GM19468 (cell line): ENCODE measurements at regions not wholly inside any gene's neighbourhood (a gene's known extent, or its start where the extent isn't known, plus 50 kb on each side); places are given as distances from the start of the nearest gene placed in this dataset.
"Not testable (repeated sequence)": the region's sequence is repeated elsewhere in the genome, so short reads cannot be mapped to it uniquely, and the experiment has no call there.

ENCODE experiments used
- ATAC-seq: cut with Tn5 transposase; IDR thresholded peaks from one replicate; pipeline ENCODE4 v1.9.1; 2021; ENCODE audit warnings: mild to moderate bottlenecking, moderate library complexity, moderate number of reproducible peaks; ENCODE audit not compliant: unreplicated experiment; ENCODE audit errors: extremely low read depth

DNA sequence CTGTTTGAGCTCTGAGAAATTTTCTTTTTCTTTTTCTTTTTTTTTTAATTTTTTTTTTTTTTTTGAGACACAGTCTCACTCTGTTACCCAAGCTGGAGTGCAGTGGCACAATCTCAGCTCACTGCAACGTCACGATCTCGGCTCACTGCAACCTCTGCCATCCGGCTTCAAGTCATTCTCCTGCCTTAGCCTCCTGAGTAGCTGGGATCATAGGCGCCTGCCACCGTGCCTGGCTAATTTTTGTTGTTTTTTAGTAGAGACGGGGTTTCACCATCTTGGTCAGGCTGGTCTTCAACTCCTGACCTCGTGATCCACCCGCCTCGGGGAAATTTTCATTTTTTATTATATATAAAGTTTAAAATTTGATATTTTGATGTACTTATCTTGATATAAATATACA lies 1870.7 kb upstream of the LRRTM1 start:
- not testable (repeated sequence) for ATAC-seq

DNA sequence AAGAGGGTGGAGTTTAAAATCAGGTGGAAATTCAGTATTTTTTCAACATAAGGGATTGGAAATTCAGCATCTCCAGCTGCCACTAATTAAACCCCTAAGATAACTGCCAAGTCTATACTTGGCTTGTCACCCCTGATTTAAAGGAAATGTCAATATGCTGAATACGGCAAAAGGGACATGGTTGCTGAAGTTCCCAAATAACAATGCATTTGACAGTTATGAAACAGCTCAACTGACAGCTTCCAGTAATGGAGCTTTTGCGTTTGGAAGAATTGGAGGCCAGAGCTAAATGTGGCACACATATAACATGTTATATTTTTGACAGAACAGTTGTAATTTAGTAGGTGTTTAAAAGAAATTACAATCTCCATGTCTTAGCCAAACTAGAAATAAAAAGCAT lies 1867.9 kb upstream of the LRRTM1 start:
- ATAC-seq: no peak

DNA sequence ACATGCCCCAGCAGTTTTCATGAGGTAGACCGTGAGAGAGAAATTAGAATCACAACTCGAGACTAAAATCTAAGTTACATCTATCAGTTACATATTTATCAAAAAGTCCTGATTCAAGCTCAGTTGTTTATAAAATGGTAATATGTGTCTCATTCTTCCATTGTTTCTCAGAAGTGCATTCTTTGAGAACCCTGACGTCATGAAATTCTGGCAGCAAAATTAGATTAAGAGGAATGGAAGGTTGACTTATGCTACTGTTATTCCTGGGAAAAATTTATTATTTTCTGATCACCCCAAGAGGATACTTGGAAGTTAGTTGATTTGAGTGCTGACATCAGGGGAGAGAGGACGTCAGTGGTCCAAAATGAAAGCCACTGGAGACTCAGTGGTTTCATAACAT lies 1864.8 kb upstream of the LRRTM1 start:
- ATAC-seq: no peak

DNA sequence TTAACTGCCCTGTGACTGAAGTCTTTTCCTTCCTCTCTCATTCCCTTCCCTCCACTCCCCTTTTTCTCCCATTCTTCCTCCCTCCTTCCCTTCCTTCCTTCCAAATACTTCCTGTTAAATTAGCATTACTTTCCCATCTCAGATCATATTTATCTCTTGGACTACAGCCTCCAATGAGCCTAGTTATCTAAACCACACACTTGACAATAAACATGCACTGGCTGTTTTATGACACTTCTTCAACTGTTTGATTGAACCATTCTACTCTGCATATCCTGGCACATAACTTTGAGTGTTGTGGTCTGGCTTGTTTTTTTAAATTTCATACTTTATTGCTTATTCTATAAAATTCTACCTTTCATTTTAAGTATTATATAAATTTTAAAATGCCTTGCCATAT lies 1860.8 kb upstream of the LRRTM1 start:
- ATAC-seq: no peak

DNA sequence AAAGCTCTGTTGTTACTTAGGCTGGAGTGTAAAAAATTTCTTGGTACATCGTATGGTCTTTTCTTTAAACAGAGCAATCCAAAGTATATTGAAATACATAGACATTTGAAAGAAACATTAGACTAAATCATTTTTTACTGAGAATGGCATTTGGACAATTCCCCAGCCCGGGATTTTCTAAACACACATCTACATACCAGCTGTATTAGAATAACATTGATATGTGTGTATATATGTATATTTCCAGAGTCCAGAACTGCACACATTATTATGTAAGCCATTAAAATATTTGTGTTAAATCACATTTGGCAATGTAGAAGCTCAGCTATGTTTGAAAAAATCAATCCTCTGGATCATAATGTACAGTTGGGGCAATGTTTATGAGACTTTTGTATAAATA lies 1853.6 kb upstream of the LRRTM1 start:
- ATAC-seq: no peak

DNA sequence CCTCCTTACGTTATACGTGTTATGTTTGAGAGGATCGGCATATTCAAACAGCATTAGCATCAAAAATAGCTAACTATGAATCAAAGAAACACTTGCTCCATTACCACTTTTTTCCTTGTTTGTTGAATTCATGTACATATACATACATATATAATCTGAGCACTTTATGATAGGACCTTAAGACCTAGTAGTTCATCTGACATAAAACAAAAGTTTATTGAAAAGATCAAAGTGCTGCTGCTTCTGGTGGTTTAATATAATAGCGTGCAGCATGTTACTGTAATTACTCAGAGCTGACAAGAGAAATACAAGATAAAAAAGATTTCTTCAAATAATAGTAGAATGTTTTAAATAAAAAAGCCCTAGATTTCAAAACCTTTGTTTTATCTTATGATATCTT lies 1850.9 kb upstream of the LRRTM1 start:
- no peak for ATAC-seq

DNA sequence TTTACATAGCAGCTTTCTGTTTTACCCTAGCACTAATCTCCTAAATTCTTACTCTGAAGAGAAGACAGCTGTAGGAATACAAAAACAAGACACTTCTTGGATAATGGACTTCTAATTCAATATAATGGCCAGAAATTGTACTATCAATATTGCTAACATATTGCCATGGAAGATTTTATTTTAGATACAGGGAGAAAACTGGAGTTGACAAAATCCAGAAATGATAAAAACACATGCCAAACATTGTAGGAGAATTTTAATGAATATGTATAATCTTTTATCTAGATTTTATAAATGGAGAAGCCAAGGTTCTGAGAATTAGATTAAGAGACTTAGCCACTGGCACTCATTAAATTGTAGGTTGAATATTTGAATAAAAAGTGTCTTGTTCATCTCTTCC lies 1838.8 kb upstream of the LRRTM1 start:
- ATAC-seq: no peak

DNA sequence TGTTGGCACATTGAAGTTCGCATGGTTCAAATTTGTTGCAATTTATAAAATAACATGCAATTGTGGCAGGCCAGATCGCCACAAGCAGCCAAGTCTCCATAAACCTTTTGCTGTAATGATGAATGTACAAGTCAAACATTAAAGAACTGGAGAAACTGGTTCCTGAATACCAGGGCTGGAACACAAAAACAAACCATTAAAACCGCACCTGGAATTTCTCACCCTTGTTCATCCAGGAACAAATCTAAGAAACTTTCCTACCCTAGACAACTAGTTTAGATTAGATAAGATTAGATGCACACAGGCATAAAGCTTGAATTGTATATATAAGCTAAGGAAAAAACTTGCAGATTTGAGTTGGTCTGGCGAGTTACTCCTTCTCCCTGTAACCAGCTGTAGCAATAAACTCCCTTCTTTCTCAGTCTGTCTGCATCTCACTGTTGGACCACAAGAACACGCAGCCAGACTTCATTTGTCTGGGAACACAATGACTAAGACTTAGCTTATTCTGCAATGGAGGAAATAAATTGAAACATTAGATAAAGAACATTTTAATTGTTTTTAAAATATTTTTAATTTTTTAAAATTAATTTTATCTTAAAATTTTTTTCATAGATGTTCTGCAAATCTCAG lies 1835.5 kb upstream of the LRRTM1 start:
- no peak for ATAC-seq

DNA sequence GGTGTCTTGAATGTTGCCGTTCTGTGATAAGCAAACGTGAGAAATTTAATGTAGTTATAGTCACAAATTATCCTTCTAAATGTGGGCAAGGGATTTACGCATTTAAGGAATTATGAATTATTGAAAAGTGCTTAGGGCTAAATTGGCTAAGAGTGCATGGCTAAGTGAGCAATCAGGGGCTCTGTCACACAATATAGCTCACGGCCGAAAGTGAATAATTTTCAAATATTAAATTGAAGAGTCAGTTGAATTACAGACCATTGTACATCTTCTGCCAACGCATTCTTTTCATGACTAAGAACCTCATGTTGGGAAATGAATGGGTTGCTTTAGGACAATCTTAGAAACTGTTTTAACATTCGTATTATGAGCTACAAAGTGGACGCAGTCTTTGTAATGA lies 1832.9 kb upstream of the LRRTM1 start:
- no peak for ATAC-seq

DNA sequence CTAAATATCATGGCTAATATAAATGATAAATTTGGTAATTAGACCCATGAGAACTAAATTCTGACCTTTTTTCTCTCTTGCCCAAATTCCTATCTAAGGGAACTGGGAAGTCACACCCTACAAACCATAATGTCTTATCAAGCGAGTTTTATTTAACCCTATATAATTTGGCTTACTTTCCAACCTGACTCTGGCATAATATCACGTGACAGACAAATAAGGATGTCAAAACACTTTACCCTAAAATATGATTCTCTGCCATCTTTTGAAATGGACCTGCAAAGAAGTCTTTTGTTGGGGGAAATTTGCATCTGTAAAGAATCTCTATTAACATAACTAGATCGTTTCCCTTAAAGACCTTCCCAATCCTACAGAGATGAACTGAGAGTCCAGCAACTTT lies 1823.5 kb upstream of the LRRTM1 start:
- no peak for ATAC-seq

DNA sequence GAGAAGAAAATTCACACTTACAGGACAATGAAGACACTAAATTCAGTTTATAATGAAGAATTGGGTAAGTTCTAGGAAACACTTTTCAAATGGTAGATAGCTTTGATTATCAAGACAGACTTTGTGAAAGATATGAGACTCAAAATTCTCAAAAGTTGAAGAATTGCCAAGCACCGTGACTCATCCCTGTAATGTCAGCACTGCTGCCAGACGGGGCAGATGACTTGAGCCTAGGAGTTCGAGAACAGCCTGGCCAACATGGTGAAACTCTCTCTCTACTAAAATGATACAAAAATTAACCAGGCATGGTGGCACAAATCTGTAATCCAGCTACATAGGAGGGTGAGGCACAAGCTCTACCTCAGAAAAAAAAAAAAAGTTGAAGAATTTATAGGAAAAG lies 1820.1 kb upstream of the LRRTM1 start:
- no peak for ATAC-seq

DNA sequence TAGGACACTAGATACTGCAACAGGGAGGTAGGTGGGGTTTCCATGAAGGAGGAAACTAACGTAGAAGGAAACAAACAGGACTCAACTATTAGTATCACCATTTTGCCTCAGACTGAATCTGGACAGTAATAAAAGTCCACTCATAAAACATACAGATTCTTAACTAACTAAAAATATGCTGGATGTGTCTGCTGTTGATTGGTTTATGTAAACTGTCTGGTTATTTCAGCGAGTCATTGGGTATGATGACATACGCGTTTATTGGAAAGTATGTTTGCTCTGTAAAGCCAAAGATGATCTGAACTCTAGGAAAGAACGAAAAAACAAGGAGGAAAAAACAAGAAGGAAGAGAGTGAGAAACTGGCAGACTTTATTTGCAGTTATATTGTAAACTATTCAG lies 1816.1 kb upstream of the LRRTM1 start:
- ATAC-seq: no peak

DNA sequence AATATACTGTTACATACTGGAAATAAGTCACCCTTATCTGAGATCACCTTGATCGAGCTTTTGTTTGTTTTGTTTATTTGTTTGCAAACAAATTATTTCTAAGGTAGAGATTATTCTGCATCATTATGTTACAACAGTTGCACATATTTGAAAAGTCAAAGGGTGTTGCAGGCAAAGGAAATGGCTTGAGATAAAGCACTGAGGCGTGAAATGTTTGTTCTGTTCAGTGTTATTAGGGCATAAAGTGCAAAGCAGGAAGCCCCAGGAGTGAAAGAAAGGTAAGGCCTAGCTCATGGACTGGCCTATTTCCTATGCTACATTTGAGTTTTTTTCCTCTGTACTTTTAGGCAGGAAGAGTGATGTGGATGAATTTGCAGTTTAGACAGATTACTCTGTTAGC lies 1815.6 kb upstream of the LRRTM1 start:
- ATAC-seq: no peak

DNA sequence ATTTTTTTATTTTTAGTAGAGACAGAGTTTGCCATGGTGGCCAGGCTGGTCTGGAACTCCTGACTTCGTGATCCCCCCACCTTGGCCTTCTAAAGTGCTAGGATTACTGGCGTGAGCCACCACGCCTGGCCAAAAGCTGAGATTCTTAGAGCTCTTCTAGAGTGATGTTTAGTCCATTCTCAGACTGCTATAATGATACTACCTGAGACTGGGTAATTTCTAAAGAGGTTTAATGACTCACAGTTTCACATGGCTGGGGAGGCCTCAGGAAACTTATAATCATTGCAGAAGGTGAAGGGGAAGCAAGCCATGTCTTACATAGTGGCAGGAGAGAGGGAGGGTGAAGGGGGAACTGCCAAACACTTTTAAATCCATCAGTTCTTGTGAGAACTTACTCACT lies 1804.9 kb upstream of the LRRTM1 start:
- ATAC-seq: no peak

DNA sequence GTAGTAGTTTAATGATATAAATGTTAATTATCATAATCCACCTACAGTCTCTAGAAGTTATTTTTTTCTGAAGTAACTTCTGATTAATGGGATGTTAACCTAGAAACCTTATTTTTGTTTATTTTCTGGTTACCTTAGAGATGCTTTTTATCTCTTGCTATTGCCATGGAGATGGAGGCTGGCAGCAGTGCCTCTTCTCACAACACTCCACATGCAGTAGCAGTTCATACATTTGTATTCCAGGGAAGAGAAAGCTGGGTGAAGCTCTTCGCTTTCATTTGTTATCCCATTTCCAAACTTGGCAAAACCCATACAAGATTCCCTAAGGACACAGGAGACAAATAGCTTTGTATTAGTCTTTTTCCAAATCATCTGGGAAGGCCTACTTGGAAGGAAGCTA lies 1794.1 kb upstream of the LRRTM1 start:
- ATAC-seq: no peak

DNA sequence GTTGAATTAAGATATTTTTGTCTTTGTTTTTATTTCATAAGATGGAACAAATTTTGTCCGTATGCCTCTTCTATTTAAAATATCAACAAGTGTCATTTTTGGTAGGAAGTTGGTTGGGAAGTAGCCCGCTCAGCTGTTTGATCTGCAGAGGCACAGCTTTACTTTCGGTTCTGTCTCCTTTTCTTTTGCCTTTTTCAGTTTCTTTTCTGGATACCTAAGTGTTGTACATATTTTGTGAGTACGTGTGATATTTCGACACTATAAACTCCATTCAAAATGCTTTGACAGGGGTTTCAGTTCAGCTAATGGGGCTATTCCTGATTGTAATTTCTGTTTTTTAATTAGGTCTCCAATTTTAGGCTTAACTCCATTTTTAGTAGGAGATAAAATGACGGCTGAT lies 1785.0 kb upstream of the LRRTM1 start:
- ATAC-seq: no peak

DNA sequence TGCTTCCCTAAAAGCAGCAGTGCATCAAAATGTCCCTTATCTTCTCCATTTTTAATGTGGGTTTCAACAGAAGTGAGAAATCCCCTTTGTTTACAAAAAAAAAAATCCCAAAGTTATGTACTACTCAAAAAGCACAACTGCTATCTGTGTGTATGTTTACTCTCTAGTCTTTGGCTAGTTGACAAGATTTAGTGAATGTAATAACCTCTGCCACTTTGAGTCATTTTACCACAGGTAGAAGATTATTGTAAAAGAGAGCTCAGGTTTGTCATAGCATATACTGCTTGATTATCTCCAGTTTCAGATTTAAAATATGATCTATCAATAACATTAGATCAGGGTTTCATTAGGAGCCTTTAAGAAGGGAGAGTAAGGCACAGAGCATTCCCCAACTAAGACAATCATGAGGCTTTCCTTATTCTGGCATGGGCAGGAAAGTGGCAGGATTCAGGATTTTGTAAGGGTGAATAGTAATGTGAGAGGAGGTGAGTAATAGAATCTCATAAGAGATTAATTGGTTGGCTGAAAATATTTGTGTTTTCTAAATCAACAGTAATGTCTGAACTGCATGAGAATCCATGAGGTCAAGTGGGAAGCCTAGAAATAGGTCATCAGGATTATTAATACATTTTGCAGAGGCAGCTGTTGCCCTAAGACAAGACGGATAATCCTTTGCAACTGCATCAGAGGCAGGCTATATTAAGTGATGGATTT lies 1780.3 kb upstream of the LRRTM1 start:
- ATAC-seq: no peak

DNA sequence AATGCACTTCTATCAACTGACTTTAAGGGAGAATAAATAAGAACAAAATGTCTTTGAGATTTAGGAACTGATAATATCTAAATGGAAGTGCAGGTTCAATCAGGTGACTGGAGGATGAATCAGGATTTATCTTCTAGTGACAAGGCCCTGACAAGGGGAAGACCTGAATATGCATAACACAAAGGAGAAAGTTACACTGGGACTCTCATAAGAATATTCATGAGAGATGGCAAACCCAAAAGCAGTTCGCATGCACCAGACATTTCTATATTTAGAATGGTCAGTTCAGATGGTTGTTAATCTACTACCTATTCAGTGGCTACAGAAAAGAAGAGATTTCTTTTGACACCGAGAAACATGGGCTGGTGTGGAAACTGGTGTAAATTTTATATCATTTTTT lies 1771.3 kb upstream of the LRRTM1 start:
- no peak for ATAC-seq

DNA sequence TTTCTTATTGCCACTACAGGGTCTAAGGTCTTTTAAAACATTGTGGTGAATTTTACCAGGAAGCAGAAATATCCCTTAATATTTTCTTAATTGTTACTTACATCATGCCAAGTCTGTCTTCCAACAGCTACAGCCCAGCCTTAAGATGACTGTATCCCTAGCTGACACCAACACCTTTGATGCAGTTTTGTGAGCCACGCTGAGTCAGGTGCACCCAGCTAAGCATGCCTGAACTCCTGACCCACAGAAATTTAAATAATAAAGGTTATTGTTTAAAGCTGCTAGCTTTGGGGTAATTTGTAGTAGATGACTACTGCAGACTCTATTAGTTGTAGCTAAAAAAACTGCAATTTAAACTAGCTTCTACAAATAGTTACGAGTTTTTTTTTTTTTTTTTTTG lies 1757.9 kb upstream of the LRRTM1 start:
- ATAC-seq: no peak

DNA sequence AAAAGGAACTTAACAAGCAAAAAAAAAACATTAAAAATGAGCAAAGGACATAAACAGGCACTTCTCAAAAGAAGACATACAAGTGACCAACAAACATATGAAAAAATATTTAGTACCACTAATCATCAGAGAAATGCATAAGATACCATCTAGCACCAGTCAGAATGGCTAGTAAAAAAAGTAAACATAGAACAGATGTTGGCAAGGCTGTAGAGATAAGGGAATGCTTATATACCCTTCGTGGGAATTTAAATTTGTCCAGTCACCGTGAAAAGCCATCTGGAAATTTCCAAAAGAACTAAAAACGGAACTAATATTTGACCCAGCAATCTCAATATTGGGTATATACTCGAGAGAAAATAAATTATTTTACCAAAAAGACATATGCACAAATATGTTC lies 1751.3 kb upstream of the LRRTM1 start:
- ATAC-seq: no peak

DNA sequence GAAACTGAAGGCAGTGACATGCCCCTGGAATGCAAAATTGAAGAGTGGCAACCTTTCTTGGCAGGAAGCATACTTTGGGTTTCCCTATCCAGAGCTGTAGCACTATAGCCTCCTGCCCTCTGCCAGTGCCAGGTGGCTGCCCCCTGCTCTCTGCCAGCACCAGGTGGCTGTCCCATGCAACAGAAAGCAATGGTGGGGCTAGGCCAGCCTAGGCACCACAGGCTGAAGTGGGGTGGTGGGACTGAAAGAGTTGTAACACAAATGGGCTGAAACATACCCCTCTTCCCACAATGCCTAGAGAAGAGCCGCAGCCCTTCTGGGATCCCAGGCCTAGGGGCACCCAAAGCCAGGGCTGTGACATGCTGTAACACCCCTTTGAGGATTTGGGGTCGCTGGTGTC lies 1739.3 kb upstream of the LRRTM1 start:
- no peak for ATAC-seq

DNA sequence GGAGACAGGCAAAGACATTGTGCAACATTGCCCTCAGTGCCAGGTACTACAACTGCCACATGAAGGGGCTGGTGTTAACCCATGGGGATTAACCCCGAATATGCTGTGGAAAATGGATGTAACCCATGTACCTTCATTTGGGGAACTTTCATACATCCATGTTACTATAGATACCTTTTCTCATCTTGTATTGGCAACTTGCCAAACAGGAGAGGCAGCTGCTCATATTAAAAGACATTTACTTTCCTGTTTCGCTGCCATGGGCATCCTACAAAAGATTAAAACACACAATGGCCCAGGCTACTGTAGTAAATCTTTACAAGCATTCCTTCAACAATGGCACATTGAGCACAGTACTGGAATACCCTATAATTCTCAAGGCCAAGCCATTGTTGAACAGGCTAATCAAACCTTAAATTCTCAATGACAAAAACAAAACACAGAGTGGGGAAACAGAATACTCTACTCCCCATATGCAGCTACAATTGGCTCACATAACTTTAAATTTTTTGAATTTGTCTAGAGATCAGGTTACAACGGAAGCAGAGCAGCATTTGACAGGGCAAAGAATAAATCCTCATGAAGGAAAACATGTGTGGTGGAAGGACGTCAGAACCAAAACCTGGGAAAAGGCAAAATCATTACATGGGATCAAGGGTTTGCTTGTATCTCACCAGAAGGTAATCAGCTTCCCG lies 1723.5 kb upstream of the LRRTM1 start:
- ATAC-seq: no peak
